Activated B cell treated with CpG ODN at 0.5 μM for 24 hours (primary cell): ENCODE measurements at regions not wholly inside any gene's neighbourhood (a gene's known extent, or its start where the extent isn't known, plus 50 kb on each side); places are given as distances from the start of the nearest gene placed in this dataset.
A peak's percentile ranks its signal among the peaks of the same experiment; 100 is the strongest.

Experiments
- ATAC-seq: fragments of 200-7000 bp; cut with Tn5 transposase; one replicate; pipeline ENCODE4 v1.10.0; 2021; ENCODE audit warnings: low read depth, mild to moderate bottlenecking, moderate library complexity
- CTCF ChIA-PET: fragments of 350-600 bp; sonication (Branson Sonifier 250); formaldehyde crosslinking; loops from one replicate; lab custom pipeline; 2021; ENCODE audit warnings: antibody characterized with exemption; lab: Charles Lee
- POLR2A ChIA-PET: fragments of 350-600 bp; sonication (Branson Sonifier 250); formaldehyde crosslinking; loops from one replicate; lab custom pipeline; 2021; ENCODE audit warnings: antibody characterized with exemption; lab: Charles Lee
- DNase-seq: peaks from one replicate; pipeline ENCODE4 v3.0.0; 2022
- H3K27ac Mint-ChIP-seq: one replicate; pipeline ENCODE4 v1.8.0; 2020; ENCODE audit warnings: mixed read lengths
- H3K27me3 Mint-ChIP-seq: one replicate; pipeline ENCODE4 v1.8.0; 2021; ENCODE audit warnings: mixed read lengths
- H3K36me3 Mint-ChIP-seq: one replicate; pipeline ENCODE4 v1.8.0; 2021; ENCODE audit warnings: low read depth, mixed read lengths
- H3K4me1 Mint-ChIP-seq: one replicate; pipeline ENCODE4 v1.8.0; 2021; ENCODE audit warnings: mixed read lengths
- H3K4me3 Mint-ChIP-seq: one replicate; pipeline ENCODE4 v1.8.0; 2020; ENCODE audit warnings: mild to moderate bottlenecking, mixed read lengths
- H3K9me3 Mint-ChIP-seq: one replicate; pipeline ENCODE4 v1.8.0; 2020; ENCODE audit warnings: mixed read lengths
- intact Hi-C: fragments of 100-400 bp; cut with micrococcal nuclease; formaldehyde crosslinking; loops from one replicate; pipeline ENCODE4 v1.15.1; 2024
- TF ChIP-seq, protein P1 (sequence below): fragments of 200-600 bp; IDR thresholded peaks from one replicate; pipeline ENCODE4 v1.8.0; 2022; ENCODE audit warnings: antibody characterized with exemption, mild to moderate bottlenecking

- peaks cover 41% of the 10 kb centered on the region for H3K4me1 Mint-ChIP-seq
- ChIA-PET CTCF (no interaction called here), POLR2A (interaction anchor here (1.0 kb wide), 1 partner anchor 12 kb away, joined by 3 read pairs; no protein-coding TSS in a partner anchor)
- no peak overlapping the region for H3K4me3 Mint-ChIP-seq
- TF ChIP-seq, protein P1, sequence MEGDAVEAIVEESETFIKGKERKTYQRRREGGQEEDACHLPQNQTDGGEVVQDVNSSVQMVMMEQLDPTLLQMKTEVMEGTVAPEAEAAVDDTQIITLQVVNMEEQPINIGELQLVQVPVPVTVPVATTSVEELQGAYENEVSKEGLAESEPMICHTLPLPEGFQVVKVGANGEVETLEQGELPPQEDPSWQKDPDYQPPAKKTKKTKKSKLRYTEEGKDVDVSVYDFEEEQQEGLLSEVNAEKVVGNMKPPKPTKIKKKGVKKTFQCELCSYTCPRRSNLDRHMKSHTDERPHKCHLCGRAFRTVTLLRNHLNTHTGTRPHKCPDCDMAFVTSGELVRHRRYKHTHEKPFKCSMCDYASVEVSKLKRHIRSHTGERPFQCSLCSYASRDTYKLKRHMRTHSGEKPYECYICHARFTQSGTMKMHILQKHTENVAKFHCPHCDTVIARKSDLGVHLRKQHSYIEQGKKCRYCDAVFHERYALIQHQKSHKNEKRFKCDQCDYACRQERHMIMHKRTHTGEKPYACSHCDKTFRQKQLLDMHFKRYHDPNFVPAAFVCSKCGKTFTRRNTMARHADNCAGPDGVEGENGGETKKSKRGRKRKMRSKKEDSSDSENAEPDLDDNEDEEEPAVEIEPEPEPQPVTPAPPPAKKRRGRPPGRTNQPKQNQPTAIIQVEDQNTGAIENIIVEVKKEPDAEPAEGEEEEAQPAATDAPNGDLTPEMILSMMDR, result no peak
- intact Hi-C loops, result no loop called here
- DNase-seq, result no peak
- no peaks in the 10 kb centered on the region for H3K27me3 Mint-ChIP-seq
- no peak overlapping the region for H3K27ac Mint-ChIP-seq
- no peak for ATAC-seq
- peaks cover 2% of the 10 kb centered on the region for H3K9me3 Mint-ChIP-seq
- H3K36me3 Mint-ChIP-seq, result no peaks in the 10 kb centered on the region
Measured at GRCh38 chr6:11439876-11440275, 97.7 kb upstream of the TMEM170B start.

DNA sequence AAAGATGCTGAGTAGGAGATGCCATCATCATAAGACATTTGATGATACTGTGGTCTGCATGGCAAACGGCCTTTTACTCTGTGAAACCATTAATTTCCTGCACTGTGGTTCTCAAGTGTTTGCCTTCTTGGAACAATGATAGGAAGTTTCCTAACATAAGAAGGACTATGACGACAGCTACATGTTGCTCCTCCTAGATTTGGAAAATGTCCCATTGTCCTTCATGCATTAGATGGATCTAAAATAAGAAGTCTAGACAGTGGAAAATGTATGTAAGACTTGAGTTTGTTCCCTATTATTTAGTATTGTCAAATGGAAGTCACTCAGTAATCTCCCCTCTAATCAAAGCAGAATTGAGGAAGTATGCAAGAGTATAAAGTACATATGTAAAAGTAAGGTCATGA lies 98.5 kb upstream of the TMEM170B start:
- Mint-ChIP-seq H3K27me3 (no peaks in the 10 kb centered on the region), H3K36me3 (no peaks in the 10 kb centered on the region), H3K9me3 (peaks cover 2% of the 10 kb centered on the region), H3K4me3 (no peak overlapping the region), H3K4me1 (peaks cover 33% of the 10 kb centered on the region), H3K27ac (peak overlapping the region; percentile 7)
- POLR2A ChIA-PET, result interaction anchor here (1.0 kb wide), 1 partner anchor 11 kb away, joined by 3 read pairs; no protein-coding TSS in a partner anchor
- TF ChIP-seq, protein P1, result no peak
- intact Hi-C loops, result no loop called here
- ATAC-seq, result no peak
- CTCF ChIA-PET, result interaction anchor here (1.0 kb wide), 1 partner anchor 20 kb away, joined by 5 read pairs; no protein-coding TSS in a partner anchor
- no peak for DNase-seq

GRCh38 chr6:11437824-11438459 lies 99.6 kb upstream of the TMEM170B start:
- intact Hi-C loops, result no loop called here
- POLR2A ChIA-PET, result interaction anchor here (0.6 kb wide), 1 partner anchor 21 kb away, joined by 3 read pairs; no protein-coding TSS in a partner anchor
- Mint-ChIP-seq H3K9me3 (no peaks in the 10 kb centered on the region), H3K36me3 (no peaks in the 10 kb centered on the region), H3K27ac (no peak overlapping the region), H3K4me3 (no peak overlapping the region), H3K27me3 (no peaks in the 10 kb centered on the region), H3K4me1 (peaks cover 28% of the 10 kb centered on the region)
- DNase-seq, result no peak
- ATAC-seq, result no peak
- TF ChIP-seq, protein P1, result no peak
- CTCF ChIA-PET, result interaction anchor here (1.0 kb wide), 1 partner anchor 21 kb away, joined by 5 read pairs; no protein-coding TSS in a partner anchor

DNA sequence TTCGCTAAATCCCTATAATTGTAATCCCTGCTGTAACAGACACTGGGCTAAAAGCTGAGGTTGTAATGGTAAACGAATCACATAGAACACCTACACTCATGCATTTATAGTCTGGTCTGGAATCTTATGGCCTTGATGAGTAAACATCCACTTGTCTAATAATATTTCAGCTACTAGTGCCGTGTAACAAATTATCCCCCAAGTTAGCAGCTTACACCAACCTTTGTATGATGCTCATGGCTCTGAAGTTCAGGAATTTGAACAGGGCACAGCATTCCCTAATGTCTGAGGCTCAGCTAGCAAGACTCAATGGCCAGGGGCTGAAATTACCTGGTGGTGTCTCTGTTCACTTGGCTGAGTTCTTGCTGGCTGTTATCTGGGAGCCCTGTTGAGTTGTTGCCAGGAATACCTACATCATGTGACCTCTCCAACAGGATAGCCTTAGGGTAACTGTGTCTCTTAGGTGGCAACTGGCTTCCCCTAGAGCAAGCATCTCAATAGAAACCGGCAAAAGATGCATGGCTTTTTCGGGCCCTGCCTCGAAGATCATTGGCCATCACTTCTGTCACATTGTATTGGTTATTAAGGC lies 100.9 kb upstream of the TMEM170B start:
- peaks cover 17% of the 10 kb centered on the region for H3K4me1 Mint-ChIP-seq
- ATAC-seq (no peak), DNase-seq (no peak)
- ChIA-PET CTCF (no interaction called here), POLR2A (no interaction called here)
- intact Hi-C loops, result loop anchor here (1.0 kb wide), 1 partner anchor 8 kb away; no protein-coding TSS in a partner anchor
- no peaks in the 10 kb centered on the region for H3K36me3 Mint-ChIP-seq
- H3K4me3 Mint-ChIP-seq, result no peak overlapping the region
- no peaks in the 10 kb centered on the region for H3K27me3 Mint-ChIP-seq
- TF ChIP-seq, protein P1, result no peak
- H3K27ac Mint-ChIP-seq, result no peak overlapping the region
- no peaks in the 10 kb centered on the region for H3K9me3 Mint-ChIP-seq

DNA sequence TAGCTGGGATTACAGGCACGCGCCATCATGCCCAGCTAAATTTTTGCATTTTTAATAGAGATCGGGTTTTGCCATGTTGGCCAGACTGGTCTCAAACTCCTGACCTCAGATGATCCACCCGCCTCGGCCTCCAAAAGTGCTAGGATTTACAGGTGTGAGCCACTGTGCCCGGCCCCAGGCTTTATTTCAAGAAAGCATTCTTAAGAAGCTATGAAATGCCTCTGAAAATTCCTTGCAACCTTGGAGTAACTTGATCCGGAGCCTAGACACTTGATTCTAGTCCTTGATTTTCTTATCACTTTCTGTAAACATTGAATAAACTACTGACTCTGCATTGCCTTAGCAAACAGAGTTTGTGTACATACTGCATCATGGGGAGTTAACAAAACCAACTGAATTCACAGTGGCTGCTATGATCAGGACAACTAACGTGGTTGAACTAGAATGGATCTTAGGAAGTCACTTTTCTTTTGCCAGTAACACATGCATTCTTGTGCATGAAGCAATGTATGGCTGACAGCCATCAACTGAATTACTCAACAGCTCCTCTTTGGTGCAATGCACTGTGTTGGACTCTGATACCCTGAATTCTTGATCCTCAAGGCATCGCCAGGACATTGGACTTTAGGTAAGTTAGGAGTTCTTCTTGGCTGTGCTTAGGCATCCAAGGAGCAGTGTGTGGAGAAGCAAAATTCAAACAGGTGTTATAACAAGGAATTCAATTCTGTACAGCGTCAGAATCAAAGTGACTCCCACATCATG lies 102.8 kb upstream of the TMEM170B start:
- no peaks in the 10 kb centered on the region for H3K27me3 Mint-ChIP-seq
- intact Hi-C loops, result no loop called here
- TF ChIP-seq, protein P1, result no peak
- H3K4me3 Mint-ChIP-seq, result no peak overlapping the region
- DNase-seq (no peak), ATAC-seq (no peak)
- H3K9me3 Mint-ChIP-seq, result no peaks in the 10 kb centered on the region
- peaks cover 29% of the 10 kb centered on the region for H3K4me1 Mint-ChIP-seq
- ChIA-PET POLR2A (interaction anchor here (0.7 kb wide), 2 partner anchors 137 to 227 kb away, joined by 3 to 7 read pairs; no protein-coding TSS in a partner anchor), CTCF (no interaction called here)
- H3K27ac Mint-ChIP-seq, result no peak overlapping the region
- H3K36me3 Mint-ChIP-seq, result no peaks in the 10 kb centered on the region
